CD4-positive, alpha-beta T cell (primary cell): ENCODE measurements at regions not wholly inside any gene's neighbourhood (a gene's known extent, or its start where the extent isn't known, plus 50 kb on each side); places are given as distances from the start of the nearest gene placed in this dataset.

ENCODE experiments used
- ATAC-seq: fragments of 200-7000 bp; cut with Tn5 transposase; one replicate; pipeline ENCODE4 v1.10.0; 2022; ENCODE audit warnings: mild to moderate bottlenecking; ENCODE audit not compliant: poor library complexity
- CTCF ChIA-PET: fragments of 350-600 bp; sonication (Branson Sonifier 250); formaldehyde crosslinking; loops from one replicate; lab custom pipeline; 2021; ENCODE audit warnings: antibody characterized with exemption, inconsistent platforms; lab: Charles Lee
- POLR2A ChIA-PET: fragments of 350-600 bp; sonication (Branson Sonifier 250); formaldehyde crosslinking; loops from one replicate; lab custom pipeline; 2021; ENCODE audit warnings: antibody characterized with exemption, inconsistent platforms; lab: Charles Lee
- DNase-seq, 14 experiments: peaks; one replicate each; pipeline ENCODE4 v3.0.0-alpha.2; 2013 to 2020; ENCODE audit warnings: mixed read lengths in 2 of 14
- H3K27ac ChIP-seq, 2 donors: one replicate each; pipeline versions ENCODE4 v1.5.1 to v1.7.0; 2013; ENCODE audit warnings: low read length in 2 of 2, low read depth in 1 of 2, mild to moderate bottlenecking in 1 of 2
- H3K27me3 ChIP-seq, 2 experiments: 1 replicate in 1 of 2; 2 replicates in 1 of 2; pipeline versions ENCODE4 v1.6.1 to v1.7.0; 2013; ENCODE audit warnings: low read length in 2 of 2, control low read depth in 1 of 2, mild to moderate bottlenecking in 1 of 2, moderate library complexity in 1 of 2; ENCODE audit not compliant: insufficient read depth in 2 of 2, control insufficient read depth in 1 of 2
- H3K36me3 ChIP-seq: one replicate; pipeline ENCODE4 v1.6.1; 2013; ENCODE audit warnings: low read length, control low read depth; ENCODE audit not compliant: insufficient read depth
- H3K4me1 ChIP-seq: one replicate; pipeline ENCODE4 v1.6.1; 2013; ENCODE audit warnings: low read length, control low read depth; ENCODE audit not compliant: insufficient read depth
- H3K4me3 ChIP-seq: one replicate; pipeline ENCODE4 v1.5.1; 2013; ENCODE audit warnings: mild to moderate bottlenecking, low read length, moderate library complexity
- H3K9me3 ChIP-seq, 2 experiments: 1 replicate in 1 of 2; 2 replicates in 1 of 2; pipeline versions ENCODE4 v1.6.1 to v1.7.0; 2013; ENCODE audit warnings: low read length in 2 of 2, mild to moderate bottlenecking in 2 of 2, control low read depth in 1 of 2, moderate library complexity in 1 of 2; ENCODE audit not compliant: control insufficient read depth in 1 of 2, insufficient read depth in 1 of 2
- H3K27ac Mint-ChIP-seq: one replicate; pipeline ENCODE4 v1.8.0; 2020; ENCODE audit warnings: mixed read lengths
- H3K27me3 Mint-ChIP-seq: one replicate; pipeline ENCODE4 v1.8.0; 2021; ENCODE audit warnings: mixed read lengths
- H3K36me3 Mint-ChIP-seq: one replicate; pipeline ENCODE4 v1.8.0; 2021; ENCODE audit warnings: low read depth, mixed read lengths
- H3K4me1 Mint-ChIP-seq: one replicate; pipeline ENCODE4 v1.8.0; 2021; ENCODE audit warnings: low read depth, mixed read lengths
- H3K4me3 Mint-ChIP-seq: one replicate; pipeline ENCODE4 v1.8.0; 2020; ENCODE audit warnings: mild to moderate bottlenecking, mixed read lengths
- H3K9me3 Mint-ChIP-seq: one replicate; pipeline ENCODE4 v1.8.0; 2020; ENCODE audit warnings: mixed read lengths
- CTCF ChIP-seq: fragments of 200-600 bp; IDR thresholded peaks from one replicate; pipeline ENCODE4 v1.8.0; 2022; ENCODE audit warnings: antibody characterized with exemption, mild to moderate bottlenecking
- intact Hi-C, 2 experiments: fragments of 100-400 bp; cut with DNase I in 1 of 2; cut with micrococcal nuclease in 1 of 2; formaldehyde crosslinking; loops; one replicate each; pipeline versions ENCODE4 v1.15.1 to v1.9.0; 2023 to 2025; cut with DNase I, micrococcal nuclease

DNA sequence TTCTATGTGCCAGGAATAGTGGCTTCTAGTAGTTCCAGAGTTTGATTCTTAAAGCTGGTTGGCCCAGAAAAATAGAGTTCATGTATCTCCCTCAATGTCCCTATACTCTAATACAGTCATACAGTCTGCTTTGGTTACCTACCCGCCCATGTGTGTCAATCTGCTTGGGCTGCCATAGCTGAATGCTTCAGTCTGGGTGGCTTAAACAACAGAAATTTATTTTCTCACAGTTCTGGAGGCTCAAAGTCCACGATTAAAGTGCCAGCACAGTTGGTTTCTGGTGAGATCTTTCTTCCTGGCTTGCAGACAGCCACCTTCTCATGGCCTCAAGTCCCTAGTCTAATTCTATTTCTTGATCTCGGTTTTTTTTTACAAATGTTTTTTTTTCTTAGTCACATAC, 1739.0 kb downstream of the MAT2B start:
- no peaks in the 10 kb centered on the region for H3K27me3 Mint-ChIP-seq
- no peak overlapping the region for H3K27ac ChIP-seq
- ChIA-PET CTCF (no interaction called here), POLR2A (no interaction called here)
- TF ChIP-seq CTCF, result no peak
- no peaks in the 10 kb centered on the region for H3K36me3 Mint-ChIP-seq
- intact Hi-C loops, result no loop called here
- ATAC-seq (no peak), DNase-seq (no peak)
- H3K4me3 ChIP-seq, result no peak overlapping the region
- no peaks in the 10 kb centered on the region for H3K36me3 ChIP-seq
- H3K27ac Mint-ChIP-seq, result no peak overlapping the region
- no peaks in the 10 kb centered on the region for H3K27me3 ChIP-seq
- peaks cover 3% of the 10 kb centered on the region for H3K9me3 Mint-ChIP-seq
- no peaks in the 10 kb centered on the region for H3K9me3 ChIP-seq
- no peaks in the 10 kb centered on the region for H3K4me1 Mint-ChIP-seq
- no peak overlapping the region for H3K4me3 Mint-ChIP-seq
- H3K4me1 ChIP-seq, result no peaks in the 10 kb centered on the region

DNA sequence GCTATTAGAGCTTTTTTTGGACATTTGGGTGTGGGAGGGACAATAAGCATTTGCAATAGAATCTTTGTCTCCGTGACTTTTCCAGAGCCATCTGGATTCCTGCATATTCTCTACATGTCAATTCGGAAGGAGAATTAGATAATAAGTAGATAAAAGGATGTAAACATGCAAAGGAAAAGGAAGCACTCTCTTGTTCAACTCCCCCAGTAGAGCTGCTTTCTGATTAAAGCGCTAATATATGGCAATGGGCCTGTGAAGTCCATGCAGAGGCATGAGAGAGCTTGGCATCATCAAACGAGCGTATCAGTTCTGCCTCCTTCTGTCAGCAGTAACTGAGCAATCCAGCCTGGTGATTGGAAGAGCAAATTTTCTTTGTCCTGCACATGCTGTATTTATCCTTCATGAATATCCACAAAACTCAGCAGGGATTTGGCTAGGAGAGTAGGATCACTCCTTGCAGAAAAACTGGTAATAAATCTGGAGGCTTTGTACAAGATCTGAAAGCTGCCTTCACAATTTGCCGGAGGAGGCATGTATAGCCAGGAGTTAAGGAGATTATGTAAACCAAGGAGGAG, 1752.9 kb downstream of the MAT2B start:
- DNase-seq (no peak), ATAC-seq (no peak)
- Mint-ChIP-seq H3K27me3 (no peaks in the 10 kb centered on the region), H3K36me3 (no peaks in the 10 kb centered on the region), H3K4me1 (no peaks in the 10 kb centered on the region), H3K4me3 (no peak overlapping the region), H3K9me3 (peaks cover 5% of the 10 kb centered on the region), H3K27ac (no peak overlapping the region)
- TF ChIP-seq CTCF, result no peak
- intact Hi-C loops, result no loop called here
- Histone ChIP-seq H3K27ac (no peak overlapping the region), H3K4me3 (no peak overlapping the region), H3K27me3 (no peaks in the 10 kb centered on the region), H3K36me3 (no peaks in the 10 kb centered on the region), H3K9me3 (no peaks in the 10 kb centered on the region), H3K4me1 (no peaks in the 10 kb centered on the region)
- POLR2A ChIA-PET, result no interaction called here
- CTCF ChIA-PET, result no interaction called here

DNA sequence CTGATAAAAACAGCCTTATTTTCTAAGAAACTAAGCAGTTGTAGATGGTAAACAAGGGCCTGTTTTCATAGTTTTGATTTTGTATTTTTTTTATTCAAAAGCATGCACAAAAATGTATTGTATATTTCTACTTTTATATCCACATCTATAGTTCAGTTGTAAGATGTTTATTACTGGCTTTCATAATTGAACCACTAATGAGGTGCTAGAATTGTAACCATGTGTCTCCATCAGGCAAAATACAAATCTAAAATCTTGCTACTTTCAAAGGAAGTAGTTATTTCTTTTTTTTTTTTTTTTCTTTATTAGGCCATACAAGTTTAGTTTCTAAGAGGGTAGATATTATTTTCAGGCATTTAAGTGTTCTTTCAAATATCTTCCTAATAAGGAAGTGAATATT, 1755.0 kb downstream of the MAT2B start:
- ChIA-PET CTCF (no interaction called here), POLR2A (no interaction called here)
- intact Hi-C loops, result no loop called here
- Mint-ChIP-seq H3K4me3 (no peak overlapping the region), H3K4me1 (no peaks in the 10 kb centered on the region), H3K36me3 (no peaks in the 10 kb centered on the region), H3K27ac (no peak overlapping the region), H3K27me3 (no peaks in the 10 kb centered on the region), H3K9me3 (peaks cover 5% of the 10 kb centered on the region)
- H3K4me3 ChIP-seq, result no peak overlapping the region
- no peaks in the 10 kb centered on the region for H3K36me3 ChIP-seq
- DNase-seq (no peak), ATAC-seq (no peak)
- no peak overlapping the region for H3K27ac ChIP-seq
- no peaks in the 10 kb centered on the region for H3K4me1 ChIP-seq
- H3K9me3 ChIP-seq, result peaks cover 0 to 3% of the 10 kb centered on the region in 2 experiments
- no peak for TF ChIP-seq CTCF
- H3K27me3 ChIP-seq, result no peaks in the 10 kb centered on the region
